Stimulated activated CD8-positive, alpha-beta memory T cell treated with anti-CD3 and anti-CD28 coated beads, Interleukin-12 subunit alpha, Interleukin-12 subunit beta, amount 100 ng/mL, for 4 hours (primary cell): ENCODE measurements at regions not wholly inside any gene's neighbourhood (a gene's known extent, or its start where the extent isn't known, plus 50 kb on each side); places are given as distances from the start of the nearest gene placed in this dataset.

Source experiments
- DNase-seq: peaks from one replicate; pipeline ENCODE4 v3.0.0-alpha.2; 2020; ENCODE audit warnings: low read depth

DNA sequence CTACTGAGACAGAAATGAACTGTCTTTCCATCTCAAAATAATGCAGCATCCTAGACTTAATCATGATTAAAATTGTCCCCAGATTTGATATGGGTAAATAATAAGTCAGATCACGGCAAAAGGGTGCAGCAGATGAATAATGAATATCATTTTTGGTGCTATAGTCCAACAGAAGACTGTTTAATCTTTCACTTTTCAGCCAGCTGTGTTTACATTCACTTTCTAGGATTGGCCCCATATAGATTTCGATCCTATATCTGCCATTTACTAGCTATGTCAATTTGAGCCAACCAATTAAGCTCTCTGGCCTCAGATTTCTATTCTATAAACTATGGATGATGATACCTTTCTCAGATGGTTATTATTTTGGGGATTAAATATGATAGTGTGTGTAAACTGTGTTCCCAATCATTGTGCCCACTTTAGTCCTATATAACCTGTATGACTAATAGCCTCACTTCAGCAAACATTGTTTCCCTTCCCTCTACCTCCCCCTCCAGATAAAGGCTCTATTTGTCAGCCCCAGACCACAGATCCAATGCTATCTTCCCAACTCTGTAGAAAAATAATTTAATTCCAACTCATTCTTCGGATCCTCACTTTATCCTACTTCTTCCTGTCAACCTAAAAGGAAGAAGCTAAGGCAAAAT is 53.6 kb upstream of the NT5E start:
- DNase-seq, result no peak

DNA sequence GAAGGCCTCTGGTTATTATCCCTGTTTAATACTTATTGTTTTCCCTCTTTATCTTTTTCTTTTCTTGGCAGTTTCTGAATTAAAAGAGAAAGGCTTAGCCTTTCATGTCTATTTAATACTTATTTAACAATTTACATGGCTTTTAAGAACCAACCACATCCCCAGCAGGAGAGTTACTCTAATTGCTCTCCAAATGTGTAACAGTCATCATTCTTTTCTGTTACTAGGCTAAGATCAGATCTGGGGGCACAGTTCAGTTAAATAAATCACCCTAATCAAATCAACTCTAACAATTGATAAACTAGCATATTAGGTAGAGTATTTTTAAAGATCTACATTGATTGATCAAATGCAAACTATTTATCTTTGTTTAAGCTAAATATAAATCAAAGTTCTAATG is 54.1 kb upstream of the NT5E start:
- DNase-seq, result no peak

DNA sequence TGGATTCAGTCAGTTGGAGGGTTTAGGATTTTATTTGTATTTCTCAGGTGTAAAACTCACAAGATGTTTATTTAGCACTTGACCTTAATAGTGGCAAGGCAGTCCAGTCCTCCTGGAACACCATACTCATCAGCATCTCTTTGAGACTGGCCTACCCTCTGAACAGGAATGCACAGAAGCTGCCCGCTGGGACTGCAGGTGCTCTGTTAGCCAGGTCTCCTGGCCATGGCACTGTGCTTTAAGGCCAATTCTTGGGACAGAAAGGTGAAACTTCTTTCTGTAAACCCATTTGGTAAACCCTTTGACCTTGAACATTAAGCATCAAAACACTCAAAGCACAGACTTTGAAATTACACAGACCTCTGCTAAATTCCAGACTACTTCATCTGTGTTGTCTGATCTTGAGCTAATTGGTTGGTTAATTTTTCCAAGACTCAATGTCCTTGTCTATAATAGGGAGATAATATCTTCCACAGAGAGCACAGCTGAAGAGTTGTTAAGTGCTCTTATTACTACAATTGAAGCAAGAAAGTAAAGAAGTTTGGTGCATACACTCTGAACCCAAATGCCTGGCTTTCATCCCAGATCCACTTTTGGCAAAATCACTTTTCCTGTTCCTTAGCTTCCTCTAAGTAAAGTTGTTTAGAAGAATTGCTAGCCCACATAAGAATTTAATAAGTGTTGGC is 54.9 kb upstream of the NT5E start:
- DNase-seq, result no peak

DNA sequence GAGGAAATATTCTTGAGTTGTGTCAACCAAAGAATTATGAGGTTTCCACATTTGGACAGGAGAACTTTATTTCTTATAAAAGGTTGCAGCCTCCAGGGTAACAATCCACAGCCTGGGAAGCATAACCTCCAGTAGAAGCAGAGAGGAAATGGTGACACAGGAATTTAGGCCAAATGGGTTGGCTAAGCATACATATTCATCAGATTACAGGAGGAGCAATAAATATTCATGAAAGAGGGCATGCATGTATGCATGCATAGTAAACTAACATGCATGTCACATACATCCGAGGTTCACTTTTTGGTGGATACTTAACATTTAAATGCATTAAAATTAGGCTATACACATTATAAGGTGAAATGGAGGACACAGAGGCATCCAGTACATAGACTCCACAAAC is 55.7 kb upstream of the NT5E start:
- DNase-seq, result no peak

DNA sequence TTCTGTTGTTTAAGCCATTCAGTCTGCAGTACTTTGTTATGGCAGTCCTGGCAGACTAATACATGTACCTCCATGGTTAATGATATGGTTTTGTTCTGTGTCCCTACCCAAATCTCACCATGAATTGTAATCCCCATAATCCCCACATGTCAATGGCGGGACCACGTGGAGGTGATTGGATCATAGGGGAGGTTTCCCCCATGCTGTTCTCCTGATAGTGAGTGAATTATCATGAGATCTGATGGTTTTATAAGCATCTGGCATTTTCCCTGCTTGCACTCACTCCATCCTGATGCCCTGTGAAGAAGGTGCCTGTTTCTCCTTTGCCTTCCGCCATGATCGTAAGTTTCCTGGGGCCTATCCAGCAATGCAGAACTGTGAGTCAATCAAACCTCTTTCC is 57.5 kb upstream of the NT5E start:
- no peak for DNase-seq

DNA sequence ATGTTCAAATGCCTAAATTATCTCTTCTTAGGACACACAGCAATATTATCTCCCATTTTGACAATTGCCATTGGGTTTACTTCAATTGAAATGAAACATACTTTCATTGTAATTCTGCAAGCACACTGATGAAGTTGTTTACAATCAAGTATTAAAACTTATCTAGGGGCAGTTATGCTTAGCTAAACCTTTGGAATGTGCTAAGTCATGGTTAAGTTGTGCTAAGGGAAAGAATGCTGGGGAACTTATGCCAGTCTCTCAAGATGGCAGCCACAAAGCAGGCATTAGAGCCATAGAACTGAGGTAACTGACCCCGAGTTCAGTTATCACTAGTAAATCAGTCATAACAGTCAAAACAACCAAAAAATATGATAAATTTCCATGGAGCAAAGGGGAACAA is 59.1 kb upstream of the NT5E start:
- no peak for DNase-seq

DNA sequence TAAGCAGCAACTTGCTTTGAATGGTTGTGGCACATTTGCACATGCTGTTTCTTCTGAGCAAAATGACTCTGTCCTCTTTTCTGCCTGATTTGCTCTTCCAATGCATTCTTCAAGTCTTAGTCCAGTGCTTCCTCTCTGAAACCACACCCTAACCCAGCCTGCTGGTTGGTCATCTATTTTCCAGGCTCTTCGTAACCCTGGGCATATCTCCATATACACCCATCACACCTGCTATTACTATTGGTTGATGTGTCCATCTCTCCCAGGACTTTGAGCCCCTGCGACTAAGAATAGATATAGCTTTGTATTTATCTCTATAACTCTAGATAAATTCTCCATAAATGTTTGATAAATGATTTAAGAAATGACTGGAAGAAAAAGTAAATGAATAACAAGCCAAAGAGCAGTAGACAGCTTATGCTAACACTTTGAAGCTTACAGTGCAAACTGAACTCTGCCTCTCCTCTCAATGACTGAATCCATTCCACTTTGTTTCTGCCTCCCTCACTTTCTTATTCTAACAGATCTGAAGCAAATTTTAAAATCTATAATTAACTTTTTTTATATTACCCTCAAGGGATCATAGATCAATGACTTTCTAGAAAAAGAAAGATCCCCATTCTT is 59.7 kb upstream of the NT5E start:
- no peak for DNase-seq

DNA sequence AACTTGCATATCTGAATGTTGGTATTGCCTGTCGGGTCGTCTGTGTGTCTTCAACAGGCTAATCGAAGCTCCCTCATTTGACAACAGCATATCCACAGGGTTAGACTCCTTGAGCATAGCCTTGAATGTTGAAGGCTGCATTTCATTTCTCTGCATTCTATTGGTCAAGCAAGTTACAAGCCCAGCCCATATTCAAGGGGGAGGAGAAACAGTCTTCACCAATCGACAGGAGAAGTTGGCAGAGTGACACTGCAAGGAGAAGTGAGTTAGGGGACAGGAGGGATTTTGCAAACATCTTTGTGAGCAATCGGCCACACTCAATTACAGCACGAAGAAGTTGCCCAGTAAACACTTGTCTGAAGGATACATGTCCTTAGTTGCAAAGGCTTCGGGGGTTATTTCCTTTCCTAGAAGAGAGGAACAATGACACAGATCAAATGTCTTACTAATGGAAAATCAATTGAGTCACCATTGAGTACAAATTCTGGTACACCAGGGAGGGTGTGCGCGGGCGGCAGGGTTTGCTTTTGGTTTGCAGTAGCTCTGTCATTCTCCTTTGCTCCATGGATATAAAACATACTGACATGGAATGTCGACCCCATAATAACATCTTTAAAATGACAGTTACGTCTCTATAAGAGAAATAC is 60.6 kb upstream of the NT5E start:
- DNase-seq, result no peak

DNA sequence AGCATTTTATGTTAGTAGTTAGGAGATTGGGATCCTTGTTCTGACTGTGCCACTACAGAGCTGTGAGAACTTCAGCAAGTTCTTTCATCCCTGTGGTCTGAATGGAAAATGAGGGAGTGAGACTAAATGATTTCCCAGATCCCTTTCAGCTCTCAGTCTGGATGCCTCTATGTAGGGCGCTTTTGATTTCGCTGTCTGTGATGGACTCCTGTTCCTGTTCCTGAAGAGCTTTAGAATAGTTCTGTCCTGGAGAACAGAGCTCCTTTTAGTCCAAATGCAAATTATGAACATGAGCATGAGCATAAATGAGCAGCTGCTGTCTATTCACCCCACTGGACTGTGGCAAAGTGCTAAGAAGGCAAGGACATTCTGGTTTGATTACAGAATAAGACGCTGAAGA is 61.4 kb upstream of the NT5E start:
- no peak for DNase-seq

DNA sequence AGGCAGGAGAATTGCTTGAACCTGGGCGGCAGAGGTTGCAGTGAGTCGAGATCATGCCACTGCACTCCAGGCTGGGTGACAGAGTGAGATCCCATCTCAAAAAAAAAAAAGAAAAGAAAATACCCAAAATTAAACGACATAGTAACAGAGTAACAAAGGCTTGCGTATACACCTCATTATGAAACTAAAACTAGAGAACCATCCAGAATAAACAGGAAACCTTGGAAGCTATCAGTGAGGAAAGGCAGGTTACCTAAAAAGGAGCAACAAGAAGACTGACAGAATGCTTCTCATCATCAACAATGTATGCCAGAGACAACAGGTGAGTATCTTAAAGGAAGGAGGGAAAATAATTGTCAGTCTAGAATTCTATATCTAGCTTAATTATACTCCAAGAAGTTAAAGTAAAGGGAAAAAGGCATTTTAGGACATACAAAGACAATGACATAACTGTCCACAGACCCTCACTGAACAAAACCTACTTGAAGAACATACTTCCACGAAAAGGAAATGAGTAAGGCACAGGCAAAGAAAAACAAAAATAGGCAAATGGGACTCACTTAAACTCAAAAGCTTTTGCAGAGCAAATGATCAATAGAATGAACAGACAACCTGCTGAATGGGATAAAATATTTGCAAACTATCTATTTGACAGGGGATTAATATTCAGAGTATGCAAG is 64.1 kb upstream of the NT5E start:
- DNase-seq, result no peak

DNA sequence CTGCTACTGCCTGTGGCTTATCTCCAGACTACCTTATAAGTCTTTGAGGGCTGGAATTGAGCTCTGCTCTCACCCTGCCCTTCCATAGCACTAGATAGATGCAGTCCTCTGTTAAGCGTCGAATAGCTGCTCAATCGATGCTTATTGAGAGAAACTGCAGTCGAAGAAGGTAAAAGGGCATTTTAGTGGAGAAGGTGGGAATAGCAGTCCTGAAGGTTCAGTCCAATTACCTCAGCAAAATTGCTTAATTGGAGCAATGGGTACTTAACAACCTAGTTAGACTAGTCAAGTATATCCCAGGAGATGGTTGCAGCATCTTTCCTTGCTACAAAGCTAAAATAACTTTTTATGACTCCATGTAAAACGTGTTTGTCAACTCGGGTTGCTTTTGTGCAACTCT is 66.8 kb upstream of the NT5E start:
- no peak for DNase-seq

DNA sequence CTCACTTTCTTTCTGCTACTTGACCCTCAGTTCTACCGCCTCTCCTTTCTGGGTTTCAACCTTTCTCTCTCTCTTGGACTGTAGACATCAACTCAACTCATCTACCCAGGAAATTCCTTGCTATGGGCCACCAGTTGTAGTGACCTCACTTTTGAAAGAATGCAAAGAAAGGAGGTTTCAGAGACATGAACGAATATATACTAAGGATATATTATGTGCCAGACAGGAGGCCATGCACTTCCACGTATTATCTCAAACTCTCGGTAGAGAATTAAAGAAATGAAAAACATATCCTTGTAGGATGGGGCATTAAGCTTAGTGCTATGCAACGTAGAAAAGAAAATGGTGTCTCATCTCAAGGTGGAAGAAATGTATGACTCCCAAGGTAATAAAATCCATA is 67.3 kb upstream of the NT5E start:
- no peak for DNase-seq

DNA sequence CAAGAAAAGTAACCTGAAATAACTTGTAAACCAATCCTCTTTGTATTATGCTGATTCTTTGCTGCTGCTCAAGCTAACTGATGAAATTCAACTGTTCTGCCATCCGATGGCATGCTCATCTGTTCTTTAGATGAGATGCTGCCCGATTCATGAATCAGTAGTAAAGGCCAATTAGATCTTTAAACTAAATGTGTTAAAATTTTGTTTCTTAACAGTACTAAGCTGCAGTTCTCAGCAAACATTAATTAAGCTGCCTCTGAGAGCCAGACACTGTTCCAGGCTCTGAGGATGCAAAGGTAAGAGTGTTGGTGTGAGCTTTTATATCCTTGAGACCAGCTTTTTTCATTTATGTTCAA is 77.0 kb upstream of the NT5E start:
- DNase-seq, result no peak

DNA sequence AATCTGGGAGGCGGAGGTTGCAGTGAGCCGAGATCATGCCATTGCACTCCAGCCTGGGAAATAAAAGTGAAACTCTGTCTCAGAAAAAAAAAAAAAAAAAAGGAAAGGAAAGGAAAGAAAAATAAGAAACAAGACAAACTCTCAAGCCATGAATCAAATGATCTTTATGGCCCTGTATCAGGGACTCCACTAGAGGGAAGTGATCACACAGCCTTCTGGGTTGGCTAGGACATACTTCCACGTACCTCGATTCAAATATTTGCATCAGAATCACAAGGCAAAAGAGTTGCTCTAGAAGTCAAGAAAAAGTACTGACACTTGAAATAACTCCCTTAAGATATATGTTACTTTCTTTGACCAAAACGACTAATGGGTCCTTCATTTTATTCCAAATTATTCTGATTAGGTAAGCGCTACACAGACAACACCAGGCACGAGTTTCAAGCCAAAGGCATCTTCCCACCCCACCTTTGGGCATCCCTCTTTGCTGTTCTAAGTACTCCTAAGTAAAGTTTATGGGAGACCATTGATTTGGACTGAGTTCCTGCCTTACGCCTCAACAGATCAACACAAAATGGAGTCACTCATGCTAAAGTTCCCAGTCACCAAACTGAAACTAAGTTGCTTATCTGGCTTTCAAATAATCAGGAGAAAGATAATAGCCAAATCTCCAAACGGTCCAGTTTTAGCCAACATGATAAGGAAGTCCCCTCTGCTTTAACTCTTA is 77.5 kb upstream of the NT5E start:
- no peak for DNase-seq

DNA sequence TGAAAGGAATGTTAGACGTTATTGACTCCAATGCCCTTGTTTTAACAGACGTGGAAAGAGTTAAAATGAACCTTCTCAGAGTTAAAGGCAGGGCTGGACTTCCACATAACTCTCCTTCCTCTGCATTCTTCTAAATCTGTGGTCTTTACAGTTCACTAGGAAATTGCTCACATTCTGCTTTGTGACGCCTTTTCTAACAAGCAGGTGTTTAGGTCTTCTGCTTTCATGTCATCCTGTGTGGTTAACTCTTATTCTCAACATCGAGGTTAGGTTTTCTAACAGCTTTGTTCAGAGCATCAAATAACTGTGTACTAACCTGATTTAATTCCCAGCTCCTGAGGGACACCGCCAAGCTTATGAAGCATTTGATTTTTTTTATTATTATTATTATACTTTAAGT is 81.3 kb upstream of the NT5E start:
- no peak for DNase-seq

DNA sequence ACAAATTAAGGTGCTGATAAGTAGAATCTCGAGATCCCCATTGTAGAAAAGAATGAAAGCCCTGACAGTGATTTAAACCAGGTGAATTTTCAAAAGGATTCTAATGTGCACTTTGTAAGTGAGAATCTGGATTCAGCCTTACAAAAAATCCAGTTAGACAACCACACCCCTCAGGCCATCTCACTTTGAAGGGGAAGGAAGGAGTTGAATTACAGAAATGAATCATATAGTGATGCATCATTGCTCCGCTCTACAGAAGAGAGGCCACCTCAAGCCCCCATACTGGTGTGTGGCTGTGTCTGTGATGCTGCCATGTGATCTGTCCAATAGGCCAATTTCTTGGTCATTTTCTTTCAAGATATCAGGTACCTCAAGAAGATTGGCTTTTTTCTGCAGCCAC is 85.5 kb upstream of the NT5E start:
- DNase-seq, result no peak

DNA sequence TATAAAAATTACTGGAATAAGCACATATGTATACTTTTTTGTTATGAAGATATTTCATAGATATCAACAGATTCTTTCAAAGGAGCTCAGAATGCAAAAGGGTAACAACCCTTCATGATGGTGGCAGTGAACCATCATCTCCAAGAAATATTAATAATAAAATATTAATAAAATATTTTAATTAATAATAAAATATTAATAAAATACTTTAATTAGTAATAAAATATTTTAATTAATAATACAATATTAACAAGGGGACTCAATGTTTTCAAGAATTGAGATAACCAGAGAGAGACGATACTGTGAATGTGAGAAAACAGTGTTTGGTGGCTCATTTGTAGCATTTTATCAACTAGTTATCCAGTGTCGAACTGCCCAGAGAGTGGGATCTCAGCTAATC is 86.0 kb upstream of the NT5E start:
- DNase-seq, result no peak

DNA sequence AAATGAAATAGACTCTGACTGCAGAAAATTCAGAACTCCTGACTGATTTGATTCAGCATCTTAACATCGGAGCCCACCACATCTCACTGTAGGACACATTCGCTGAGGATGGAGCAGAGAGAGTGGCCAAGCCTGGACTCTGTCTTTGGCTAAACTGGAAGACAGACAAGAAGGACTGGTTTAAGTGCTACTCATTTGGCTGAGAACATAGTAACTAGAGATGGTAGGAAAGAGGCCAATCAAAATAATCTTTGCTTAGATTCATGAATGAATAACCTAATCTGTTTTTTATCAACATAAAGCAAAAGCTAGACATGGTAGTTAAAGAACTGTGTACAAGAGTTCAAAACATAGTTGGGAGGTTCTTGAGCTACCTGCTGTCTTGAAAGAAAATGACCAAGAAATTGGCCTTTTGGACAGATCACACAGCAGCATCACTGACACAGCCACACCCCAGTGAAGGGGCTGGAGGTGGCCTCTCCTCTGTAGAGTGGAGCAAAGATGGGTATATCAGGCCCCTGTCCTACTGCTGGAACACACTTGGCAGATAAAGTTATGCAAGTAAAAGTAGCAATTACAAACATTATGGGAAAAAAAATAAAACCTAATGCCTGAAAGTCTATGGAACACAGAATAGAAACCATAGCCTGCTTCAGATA is 87.1 kb upstream of the NT5E start:
- no peak for DNase-seq

DNA sequence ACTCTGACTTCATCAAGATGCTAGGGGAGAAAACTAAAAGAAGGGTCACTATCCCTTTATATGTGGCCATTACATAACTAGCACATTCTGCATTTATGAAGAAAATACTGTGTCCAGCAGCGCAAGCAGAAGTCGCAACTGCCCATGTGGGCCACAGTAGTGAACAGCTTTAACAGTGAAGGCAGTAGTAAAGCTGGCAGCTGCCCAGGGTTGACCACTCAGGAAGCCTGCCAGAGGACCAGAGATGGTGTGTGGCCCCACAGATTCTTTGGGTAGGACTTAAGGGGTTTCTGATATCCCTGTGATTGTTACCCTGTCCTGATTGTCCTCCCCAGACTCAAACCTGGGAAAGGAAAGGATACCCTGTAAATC is 88.3 kb upstream of the NT5E start:
- no peak for DNase-seq

DNA sequence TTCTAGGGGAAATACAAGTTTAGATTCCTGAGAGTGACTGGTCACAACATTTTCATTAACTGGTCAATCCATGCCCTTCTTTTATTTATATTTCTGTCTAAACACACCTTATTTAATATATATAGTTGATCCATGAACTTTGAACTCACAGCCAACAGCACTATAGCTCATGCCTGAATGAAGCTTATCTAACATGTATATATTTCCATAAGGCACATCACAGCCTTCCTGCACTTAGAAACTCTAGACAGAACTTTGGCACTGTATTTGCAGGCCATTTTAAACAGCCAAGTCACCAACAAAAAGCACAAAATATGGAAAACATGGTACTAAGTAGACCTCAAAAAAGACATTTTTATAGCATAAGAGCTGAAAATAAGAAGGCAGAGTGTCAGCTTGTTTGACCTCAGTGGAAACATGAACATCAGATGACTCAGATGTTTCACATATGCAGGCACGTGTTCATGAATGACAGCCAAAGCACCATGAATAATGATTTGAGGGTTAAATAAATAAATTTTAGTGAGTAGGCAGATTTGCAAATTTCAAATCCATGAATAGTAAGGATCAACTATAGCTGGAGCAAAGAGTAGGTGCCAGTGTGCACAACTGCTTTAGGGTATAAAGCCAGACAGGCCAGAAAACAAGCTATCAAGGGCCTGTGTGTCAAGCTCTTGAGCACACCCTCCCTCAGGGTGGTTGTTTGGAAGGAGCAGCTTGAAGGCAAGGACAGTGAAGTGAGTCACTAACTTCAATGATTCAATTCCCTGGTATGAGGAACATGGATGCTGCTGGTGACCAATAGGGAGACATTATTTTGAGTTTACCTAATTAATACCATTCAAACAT is 88.9 kb upstream of the NT5E start:
- no peak for DNase-seq

DNA sequence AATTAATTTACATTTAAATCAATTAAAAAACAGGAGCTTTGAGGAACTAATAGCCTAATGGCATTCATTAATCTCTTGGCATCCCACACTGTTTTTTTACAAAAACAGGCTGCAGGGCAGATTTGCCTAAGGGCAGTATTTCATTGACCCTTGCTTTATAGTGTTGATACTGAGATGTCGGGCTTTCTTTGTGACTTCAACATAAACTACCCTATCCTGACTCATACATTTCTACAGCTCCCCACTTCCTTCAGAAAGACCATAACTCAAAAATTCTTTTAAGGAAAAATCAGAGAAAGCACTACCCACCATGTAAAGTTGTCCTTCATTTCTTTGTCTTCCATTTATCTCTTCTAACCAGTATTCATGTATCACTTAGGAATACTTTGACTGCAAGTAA is 92.2 kb upstream of the NT5E start:
- no peak for DNase-seq
